NCI-H69 (cell line): ENCODE measurements at regions not wholly inside any gene's neighbourhood (a gene's known extent, or its start where the extent isn't known, plus 50 kb on each side); places are given as distances from the start of the nearest gene placed in this dataset.
"Not testable (repeated sequence)": the region's sequence is repeated elsewhere in the genome, so short reads cannot be mapped to it uniquely, and the experiment has no call there.

Source experiments
- DNase-seq: peaks from one replicate; lab custom pipeline; 2025; lab: John Stamatoyannopoulos, UW

DNA sequence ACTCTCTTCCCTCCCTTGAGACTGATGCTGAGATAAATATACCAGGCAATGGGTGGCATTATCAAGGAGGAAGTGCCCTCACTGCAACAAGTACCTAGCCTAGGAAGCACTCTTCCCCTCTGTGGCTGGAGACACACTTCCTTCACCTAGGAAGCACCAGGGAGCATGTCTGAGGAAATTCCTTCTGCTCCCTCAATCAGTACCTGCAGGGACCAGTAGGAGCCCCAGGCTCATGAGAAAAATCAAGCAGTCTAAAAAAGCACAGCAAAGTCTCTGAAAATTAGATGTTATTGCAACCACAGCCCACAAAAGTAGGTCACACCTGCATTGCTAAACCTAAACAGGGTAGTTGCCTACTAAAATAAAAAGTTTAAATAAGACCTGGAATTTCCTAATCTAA lies 78.2 kb upstream of the TRPM1 start:
- DNase-seq, result no peak

DNA sequence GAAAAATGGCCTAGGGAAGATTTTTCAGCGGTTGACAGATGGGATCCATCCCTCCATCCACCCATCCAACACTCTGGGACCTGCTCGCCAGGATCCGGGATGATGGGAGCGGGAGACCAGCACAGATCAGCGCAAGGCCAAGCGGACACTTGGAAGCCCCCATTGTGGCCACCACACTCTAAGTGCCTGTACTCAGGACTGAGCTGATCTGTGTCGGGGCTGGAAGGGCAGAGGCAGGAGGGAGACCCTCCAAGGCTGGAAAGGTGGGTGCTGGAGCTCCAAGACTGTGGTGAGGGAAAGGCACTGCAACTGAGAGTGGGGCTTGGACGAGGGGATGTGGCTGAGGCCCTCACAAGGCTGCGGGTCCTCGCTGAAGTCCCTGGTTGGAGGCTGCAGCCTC lies 91.8 kb upstream of the TRPM1 start:
- no peak for DNase-seq

DNA sequence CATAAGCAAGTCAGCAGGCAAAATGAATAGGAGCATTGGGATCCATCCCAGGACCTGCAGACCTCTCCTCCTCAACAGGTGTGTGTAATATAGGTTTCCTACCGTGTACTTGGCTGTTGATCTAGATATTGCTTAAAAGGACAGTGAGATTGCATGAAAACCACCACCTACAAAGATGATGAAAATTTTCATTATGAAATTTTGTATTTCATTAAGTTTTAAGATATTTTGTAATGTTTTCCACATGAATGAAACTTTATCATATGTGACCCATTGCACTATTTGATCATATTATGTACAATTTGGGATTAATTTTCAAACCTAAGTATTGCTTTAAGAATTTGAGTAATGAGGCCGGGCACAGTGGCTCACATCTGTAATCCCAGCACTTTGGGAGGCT lies 94.3 kb upstream of the TRPM1 start:
- DNase-seq, result peak; percentile 38

DNA sequence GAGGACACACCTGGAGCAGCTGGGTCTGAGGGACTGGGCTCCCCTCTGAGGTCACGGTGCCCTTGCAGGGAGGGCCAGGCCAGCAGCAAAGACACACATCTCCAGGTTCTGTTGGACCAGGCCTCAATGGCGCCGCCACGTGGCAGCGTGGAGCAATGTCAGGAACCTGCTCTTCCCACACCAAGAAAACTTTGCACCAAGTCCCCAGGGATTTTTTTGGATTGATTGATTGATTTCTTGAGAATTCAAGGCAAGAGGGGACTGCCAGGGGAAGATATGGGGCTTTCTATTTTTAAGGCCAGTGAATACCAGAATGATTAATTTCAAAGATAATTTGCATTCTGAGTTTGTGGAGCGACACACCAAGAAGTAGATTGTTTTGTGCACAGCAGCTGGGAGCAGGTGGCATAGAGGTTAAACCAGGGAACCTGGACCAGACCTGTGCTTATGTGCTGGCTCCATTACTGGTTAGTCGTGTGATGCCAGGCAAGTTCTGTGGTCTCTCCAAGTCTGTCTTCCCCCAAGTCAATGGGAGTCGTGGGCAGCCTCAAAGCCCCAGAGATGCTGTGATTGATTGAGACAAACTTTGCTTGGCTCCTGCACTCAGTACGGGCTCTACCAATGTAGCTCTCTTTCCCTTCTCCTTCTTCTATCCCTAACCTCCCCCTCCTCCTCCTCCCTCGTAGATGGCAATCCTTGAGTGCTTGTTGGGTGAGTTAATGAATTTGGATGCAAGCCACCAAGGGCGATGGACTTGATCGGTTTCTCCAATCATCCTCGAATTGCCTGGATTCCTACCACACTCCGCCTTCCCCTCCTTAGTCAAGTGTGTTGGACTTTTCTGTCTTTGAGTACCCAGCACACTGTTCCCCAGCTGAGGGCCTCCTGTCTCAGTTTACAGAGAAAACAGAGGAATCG lies 96.2 kb upstream of the TRPM1 start:
- DNase-seq, result peak; percentile 59

DNA sequence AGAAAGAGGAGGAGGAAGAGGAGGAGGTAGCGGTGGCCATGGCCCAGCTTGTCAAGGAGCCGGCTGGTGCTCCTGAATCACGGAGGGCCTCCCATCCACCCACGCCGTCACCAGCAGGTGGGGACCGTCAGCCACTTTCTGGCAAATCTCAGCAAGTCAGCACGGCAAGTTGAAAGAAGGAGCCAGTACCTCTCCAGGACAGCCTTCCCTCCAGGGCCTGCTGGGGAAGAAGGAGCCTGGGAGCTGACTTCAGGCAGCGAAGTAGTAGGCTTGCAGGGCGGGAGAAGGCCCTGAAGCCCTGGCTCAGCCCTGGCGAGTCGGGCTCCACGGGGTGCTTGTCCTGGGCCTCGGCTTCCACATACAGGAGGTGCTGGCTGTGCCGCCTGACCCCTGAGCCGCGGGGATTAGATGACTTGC lies 99.2 kb upstream of the TRPM1 start:
- DNase-seq, result peak; percentile 59

DNA sequence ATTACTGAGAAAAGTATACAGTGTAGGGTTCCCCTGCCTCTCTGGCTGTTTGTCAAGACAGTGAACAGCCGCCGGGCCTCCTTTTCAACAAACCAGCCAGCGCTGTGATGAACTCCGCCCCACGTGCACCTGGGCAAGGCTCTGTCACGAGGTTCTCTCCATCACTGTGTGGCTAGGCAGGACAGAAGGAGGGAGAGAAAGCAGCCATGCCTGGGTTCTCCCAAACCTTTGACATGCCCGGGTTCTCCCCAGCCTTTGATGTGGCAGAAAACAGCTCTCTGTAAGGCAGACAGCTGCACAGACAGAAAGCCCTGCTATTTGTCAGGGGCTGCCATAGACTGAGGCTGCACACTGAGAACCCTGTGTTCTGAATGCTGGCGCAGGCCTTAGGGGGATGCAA lies 101.4 kb upstream of the TRPM1 start:
- DNase-seq, result no peak

DNA sequence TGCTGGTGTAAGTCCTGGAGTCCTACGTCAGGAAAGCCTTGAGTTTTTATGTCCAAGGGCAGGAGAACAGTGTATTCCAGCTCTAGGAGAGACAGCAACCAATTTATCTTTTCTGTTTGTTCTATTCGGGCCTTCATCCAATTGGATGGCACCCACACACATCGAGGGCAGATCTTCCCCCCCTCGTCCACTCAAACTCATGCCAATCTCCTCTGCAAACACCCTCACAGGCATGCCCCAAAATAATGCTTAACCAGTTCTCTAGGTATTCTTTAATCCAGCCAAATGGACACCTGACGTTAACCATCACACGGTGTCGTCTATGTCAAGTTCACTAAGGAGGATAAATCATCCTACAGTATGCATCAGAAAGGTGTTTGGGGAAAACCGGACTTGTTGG lies 102.5 kb upstream of the TRPM1 start:
- DNase-seq, result no peak

DNA sequence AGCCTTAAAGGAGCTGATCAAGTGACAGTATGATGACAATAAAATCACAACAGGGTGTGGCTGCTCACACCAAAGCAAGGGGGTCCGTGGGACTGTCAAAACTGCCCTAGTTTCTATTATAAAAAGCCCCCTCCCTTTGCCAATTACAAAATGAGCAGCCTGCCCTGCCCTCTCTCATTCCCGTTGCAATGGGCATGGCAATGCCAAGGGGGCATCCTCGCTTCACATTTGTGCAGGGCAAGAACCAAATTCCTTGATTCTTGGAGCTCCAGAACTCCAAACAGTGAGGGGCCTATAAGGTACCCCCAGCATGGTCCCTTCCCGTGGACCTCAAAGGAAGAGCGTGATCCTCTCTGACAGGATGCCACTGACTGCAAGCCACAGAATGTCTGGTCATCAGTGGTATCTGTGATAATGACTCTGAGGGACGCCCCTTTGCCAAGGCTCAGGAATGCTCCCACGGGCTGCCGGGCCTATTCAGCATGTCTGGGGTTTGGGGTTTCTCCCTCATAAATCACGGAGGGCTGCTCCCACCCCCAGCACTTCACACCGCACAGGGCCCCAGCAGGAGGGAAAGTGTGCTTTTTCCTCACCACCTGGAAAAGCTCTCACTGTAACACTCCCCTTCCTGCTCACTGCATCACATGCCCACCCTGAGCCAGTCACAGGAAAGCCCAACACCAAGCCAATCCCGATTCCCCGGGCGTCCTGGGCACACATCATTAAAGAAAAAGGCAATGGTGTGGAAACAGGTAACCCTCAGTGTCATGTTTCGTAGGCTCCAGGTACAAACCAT lies 105.1 kb upstream of the TRPM1 start:
- peak; percentile 63 for DNase-seq

DNA sequence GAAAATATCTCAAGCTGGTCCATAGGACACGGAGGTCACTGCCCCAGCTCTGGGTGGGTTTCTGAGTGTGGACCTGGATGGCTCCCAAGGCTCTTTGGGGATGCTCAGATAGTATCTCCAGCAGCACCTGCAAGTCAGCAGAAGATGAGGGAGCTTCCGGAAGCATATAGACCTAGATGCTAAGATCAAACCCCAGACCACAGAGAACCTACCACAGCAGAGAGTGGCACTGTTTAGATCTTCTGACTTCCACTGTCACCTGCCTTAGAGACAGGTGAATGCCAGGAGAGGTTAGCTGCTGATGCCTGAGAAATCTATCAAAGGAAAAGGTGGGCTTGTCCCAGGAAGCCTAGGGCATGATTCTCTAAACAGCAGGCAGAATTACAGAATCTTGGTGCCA lies 105.7 kb upstream of the TRPM1 start:
- no peak for DNase-seq

DNA sequence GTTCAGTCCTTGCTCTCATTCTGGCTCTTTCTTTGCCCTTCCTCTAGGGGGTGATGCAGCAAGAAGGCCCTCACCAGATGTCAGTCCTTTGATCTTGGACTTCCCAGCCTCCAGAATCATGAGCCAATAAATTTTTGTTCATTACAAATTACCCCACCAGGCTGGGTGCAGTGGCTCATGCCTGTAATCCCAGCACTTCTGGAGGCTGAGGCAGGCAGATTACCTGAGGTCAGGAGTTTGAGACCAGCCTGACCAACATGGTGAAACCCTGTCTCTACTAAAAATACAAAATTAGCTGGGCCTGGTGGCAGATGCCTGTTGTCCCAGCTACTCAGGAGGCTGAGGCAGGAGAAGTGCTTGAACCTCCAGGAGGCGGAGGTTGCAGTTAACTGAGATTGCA lies 106.3 kb upstream of the TRPM1 start:
- DNase-seq, result not testable (repeated sequence)

DNA sequence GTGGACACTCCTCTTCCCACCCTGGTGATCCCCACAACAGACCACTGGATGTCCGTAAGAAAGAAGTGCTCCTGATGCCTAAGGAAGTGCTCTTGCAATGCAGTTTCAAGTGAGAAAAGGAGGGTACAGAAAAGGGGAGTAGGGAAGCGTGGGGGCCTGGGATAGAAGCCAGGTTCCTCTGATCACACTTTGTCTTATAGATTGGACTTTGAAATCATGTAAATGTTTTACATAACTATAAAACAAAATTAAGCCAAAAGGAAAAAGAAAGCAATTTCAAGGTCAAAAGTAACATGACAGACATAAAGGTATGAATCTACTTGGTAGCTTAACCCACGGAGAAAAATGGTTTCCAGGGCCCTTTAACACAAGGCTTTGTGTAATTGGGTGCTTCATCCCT lies 107.3 kb upstream of the TRPM1 start:
- DNase-seq, result no peak

DNA sequence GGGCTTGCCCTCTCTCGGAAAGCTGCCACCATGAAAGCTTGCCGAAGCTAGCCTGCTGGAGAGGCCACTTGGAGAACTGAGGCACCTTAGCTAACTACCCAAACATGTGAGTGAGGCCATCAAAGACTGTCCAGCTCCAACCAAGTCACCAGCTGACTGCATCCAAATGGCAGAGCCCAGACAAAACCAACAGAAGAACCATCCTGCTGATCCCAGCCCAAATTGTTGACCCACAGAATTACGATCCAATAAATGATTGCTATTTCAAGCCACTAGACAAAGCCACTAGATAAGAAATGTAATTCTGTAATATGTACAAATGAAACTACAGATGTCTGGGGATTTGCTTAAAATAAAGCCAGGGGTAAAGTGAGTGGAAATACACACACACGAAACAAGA lies 109.8 kb upstream of the TRPM1 start:
- DNase-seq, result no peak

DNA sequence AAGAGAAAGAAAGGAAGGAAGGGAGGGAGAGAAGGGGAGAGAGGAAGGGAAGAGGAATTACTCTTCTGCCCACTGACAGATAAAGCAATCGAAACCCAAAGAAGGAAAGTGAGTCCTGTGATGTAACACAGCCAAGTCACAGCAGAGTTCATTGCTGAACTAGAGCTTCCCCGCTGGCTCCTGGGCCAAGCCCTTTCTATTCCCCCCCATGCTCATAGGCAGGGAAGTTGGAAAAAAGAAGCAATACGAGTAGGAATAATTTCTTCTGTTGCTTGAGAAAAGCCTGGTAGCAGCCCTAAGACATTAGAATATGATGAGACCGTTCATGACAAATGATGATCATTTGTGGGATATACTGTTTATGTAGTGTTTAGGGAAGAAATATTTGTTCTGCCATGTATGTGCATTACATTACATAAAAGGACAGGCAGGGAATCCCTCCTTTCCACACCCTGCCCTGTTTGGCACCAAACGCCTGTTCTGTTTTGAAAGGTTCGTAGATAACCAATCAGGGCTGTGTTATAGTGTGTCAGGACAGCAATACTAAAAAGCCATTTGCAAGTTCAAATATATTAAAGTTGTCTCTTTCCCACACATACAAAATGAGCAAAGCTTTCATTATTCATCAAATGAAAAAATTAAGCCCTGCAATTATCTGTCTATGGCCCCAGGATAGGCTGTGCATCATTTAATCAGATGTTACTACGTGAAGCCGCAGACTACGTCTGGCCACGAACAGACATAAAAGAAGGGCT lies 111.0 kb upstream of the TRPM1 start:
- peak; percentile 53 for DNase-seq

DNA sequence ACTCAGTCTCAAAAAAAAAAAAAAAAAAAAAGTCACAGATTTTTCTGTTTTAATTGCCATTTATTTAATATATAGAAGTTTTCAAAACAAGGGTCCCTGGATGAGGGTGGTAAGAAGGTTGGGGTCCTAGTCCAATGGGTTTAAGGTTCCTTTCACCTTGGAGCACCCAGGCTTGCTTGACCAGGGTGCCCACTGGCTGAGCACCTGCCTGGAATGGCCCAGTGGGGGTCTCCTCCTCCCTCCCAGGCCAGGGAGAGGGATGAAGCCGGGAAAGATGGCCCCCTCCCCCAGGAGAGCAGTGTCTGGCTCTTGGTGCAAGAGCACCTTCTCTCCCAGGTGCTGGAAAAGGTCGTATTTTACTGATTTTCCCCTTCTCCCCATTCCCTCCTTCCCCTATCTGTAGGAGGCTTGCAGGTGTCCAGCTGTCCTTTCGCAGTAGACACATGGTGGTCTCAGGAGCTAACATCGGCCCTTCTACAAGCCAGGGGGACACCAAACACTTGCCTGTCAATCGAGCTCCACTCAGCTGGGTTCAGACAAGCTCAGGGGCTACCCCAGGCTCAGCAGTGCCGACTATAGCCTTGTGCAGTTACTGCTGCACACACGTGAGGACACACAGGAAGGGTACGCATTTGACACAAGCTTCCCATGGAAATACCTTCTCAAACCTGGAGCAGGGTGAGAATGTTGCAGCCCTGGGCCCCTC lies 112.3 kb upstream of the KLF13 start:
- DNase-seq, result no peak

DNA sequence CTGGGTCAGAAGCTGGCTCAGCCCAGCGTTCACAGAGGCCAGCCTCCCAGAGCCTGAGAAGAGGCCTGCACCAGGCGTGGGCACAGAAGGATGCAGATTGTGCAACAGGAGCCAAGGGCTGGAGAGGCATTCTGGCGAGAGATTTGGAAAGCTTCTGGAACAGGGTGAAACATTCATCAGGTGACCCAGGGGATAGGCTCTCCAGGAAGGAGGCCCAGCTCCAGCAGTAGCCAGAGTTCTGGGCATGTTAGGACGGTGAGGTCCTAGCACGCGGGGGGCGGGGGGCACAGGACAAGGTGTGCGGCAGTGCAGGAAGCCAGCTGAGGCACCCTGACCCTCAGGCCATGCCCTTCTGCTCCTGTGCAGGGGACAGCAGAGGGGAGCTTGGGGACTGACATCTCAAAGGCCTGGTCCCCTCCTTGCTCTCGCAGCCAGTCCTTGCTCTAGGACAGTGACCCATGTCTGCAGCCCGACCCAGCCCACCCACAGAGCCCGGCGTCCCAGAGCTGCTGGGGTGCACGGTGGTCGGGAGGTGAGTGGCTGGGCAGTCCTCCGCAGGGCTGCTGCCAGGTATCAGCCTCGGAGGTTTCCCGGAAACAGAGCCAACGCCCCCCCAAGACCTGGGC lies 111.7 kb upstream of the KLF13 start:
- peak; percentile 57 for DNase-seq

DNA sequence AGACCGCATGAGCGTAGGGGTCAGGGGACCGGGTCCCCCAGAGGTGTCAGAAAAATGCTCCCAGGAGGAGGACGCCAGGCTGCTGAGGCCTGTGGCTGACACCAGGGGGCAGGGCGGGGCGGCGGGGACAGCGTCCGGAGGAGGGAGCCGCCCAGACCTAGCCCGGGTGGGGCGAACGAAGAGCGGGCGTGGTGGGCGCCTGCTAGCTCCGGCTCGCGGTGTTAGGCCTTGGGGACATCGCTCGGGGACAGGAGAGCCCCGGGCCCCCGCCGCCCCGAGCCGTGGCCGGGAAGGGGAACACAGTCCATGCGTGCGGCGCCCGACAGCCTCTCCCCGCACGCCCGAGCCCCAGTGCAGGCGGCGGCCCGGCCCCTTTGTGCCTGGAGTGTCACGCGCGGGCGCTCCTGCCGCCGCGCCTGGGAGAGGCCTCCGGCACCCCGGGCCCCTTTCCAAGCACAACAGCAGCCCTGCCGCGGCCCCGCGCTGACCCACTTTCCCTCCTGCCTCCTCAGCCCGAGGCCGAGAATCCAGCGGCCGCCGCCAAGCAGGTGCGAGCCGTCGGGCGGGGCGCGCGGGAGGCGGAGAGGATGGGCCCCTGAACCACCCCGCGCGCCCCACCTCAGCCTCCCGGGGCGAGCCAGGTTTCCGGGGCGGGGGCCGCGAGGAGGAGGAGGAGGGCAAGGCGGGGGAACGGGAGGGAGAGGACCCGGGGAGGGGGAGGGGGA lies 111.0 kb upstream of the KLF13 start:
- peak; percentile 98 for DNase-seq

DNA sequence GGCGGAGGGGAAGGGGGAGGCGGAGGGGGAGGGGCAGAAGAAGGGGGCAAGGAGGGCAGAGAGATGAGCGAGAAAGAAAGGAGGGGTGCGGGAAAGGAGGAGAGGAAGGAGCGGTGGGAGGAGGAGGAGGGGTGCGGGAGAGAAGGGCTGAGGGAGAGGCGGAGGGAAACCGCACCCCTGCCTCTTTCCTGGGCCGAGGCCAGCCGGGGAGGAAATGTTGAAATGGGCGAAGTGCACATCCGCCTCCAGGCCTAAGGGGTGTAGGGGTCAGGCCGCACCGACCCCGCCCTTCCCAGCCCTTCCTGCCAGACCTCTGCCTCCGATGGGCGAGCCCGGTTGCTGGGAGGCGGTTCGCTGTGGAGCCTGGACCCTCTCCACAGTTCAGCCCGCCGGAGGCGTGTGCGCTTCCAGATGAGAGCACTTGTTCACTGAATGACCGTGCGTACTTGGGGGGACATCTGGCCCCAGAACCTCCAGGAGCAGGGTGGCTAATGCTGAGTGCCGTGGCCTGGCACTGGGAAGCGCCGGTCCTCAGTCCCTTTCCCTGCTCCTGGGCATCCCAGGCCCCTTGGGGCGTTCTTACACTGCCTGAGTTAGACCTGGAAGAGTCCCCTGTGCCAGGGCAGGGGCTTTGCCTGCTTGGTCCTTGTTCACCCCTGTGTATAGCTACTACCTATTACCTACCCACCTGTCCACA lies 110.3 kb upstream of the KLF13 start:
- DNase-seq, result peak; percentile 98

DNA sequence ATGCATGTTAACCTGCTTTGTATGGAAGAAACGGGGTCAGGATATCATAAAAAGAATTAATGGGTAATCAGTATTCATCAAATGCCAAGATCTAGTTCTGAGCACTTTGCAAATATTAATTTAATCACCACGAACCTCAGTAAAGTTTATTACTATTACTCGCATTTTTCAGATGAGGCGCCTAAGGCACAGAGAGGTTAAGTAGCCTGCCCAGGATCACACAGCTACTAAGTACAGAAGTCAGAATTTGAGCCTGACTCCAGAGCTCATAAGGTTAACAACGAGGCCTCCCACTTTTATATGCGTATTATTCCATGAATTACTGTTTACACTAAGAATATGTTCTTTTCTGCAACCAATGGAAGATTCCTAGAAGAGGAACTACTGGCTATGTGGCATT lies 109.6 kb upstream of the KLF13 start:
- DNase-seq, result no peak

DNA sequence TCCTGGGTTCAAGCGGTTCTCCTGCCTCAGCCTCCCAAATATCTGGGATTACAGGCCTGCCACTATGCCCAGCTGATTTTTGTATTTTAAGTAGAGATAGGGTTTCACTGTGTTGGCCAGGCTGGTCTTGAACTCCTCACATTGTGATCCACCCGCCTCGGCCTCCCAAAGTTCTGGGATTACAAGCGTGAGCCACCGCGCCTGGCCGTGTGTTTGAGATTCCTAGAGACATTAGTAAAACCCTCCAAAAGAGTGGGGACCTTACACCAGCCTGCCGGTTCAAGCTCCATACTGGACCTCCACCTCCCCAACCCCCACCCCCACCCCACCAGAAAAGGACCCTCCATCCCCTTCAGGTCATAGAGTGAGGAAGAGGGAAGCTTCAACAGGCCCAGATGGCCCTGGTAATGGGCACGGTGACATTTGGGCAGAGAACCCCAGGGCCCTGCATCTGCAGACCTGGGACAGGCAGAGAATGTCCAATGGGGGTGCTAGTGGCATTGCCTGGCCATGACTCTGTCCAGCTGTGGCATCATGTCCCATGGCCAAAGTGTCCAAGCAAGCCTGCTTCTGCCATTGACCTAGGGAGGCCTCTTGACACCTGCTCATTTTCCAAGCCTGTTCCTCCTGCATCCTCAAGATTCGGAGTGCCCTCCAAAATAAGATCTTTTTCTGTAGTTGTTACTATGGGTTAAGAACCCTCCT lies 108.9 kb upstream of the KLF13 start:
- DNase-seq, result no peak
